ENCODE measurements at regions not wholly inside any gene's neighbourhood (a gene's known extent, or its start where the extent isn't known, plus 50 kb on each side); places are given as distances from the start of the nearest gene placed in this dataset.
"Not testable (repeated sequence)": the region's sequence is repeated elsewhere in the genome, so short reads cannot be mapped to it uniquely, and the experiment has no call there.

DNA sequence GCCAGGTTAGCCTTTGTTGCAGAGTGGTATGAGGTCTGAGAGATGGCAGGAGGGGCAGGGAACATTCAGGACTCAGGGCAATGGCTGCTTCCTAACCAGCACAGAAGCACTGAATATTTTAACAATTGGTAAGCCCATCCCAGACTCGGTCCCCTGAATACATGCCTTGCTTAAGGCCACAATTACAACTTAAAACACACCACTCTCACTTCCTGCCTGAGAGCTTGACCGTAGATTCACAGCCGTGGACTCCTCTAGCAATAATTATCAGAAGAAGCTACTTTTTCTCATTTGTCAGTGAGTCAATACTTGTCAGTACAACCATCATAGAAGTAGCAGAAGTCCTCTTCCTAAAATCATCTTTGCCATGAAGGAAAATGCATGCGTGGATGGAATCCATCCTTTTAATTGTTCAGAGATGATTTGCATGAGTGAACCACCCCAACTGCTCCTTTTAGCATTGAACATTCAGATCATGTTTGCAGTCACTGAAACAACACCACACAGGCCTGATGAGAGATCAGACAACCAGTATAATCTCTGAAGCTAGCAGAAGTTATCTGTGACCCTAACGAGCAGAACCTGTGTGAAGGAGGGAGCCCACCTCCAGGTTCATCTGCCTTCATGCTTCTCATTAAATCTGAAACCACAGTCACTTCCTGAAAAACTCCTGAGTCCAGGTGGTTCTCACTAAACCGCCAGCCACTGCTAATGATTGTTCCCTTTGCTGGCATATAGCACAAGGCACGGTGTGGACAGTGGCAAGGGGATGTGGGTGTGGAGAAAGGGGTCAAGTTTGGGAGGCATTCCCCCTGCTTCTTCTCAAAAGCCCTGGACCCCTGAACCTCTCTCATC is 333.9 kb upstream of the CNR1 start:
- DNase-seq (ENCODE audit: low read depth): no peak

DNA sequence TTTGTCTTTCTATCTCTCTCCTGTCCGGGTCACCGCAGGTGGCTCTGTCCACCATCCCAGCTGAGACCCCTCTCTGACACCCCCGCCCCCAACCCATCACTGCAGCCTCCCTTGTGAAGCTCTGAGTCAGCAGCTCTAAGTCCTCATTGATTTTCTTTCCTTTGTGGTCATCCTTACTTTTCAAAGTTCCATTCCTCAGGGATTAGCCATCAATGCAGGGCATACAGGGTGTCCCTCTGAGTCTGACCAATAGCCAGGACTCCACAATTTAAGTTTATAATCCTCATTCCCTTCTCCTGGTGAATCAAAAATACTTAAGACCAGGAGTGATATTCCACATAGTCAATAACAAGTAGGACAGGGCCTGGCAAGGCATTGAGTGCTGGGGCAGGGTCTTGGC is 333.3 kb upstream of the CNR1 start:
- DNase-seq (ENCODE audit: low read depth): no peak

DNA sequence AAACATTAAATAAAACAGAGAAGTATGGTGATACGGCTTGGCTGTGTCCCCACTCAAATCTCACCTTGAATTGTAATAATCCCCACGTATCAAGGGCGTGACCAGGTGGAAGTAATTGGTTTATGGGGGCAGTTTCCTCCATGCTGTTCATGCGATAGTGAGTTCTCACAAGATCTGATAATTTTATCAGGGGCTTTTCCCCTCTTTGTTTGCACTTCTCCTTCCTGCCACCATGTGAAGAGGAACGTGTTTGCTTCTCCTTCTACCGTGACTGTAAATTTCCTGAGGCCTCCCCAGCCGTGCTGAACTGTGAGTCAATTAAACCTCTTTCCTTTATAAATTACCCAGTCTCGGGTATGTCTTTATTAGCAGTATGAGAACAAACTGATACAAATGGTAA is 331.3 kb upstream of the CNR1 start:
- DNase-seq (ENCODE audit: low read depth): not testable (repeated sequence)

DNA sequence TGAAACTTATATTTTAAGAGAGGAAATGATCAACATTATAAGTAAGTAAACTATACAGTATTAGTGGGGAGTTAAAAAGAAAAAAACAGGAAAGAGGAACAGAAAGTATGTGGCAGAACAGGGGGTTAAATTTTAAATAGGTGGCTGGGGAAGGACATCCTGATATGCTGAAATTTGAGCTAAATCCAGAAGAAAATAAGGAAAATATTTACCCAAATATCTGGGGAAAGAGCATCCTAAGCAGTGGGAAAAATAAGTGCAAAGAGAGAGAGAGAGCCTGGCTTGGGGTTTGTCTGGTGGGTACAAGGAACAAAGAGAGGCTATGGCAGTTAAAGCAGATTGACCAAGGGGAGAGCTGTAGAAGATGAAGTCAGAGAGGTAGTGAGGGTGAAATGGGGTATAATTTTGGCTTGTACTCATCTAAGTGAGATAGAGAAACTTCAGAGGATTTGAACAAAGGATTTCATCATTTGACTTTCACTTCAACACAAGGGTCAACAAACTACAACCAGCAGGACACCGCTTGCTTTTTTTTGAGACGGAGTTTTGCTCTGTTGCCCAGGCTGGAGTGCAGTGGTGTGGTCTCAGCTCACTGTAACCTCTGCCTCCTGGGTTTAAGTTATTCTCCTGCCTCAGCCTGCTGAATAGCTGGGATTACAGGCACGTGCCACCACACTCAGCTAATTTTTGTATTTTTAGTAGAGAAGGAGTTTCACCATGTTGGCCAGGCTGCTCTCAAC is 328.4 kb upstream of the CNR1 start:
- DNase-seq (ENCODE audit: low read depth): no peak

DNA sequence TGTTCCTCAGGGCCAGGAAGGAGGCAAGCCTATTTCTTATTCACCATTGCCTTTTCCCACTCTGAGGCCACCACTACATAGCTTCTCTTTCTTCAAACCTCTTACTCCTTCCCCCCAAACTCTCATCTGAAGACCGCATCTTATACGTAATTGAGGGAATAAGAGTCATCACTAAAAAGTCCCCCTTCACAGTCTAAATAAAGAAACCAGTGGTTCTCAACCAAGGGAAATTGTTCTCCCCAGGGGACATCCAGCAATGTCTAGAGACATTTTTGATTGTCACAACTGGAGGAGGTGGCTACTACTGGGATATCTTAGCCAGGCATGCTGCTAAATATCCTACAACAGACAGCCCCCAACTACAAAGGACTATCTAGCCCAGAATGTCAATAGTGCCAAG is 327.6 kb upstream of the CNR1 start:
- DNase-seq (ENCODE audit: low read depth): no peak

DNA sequence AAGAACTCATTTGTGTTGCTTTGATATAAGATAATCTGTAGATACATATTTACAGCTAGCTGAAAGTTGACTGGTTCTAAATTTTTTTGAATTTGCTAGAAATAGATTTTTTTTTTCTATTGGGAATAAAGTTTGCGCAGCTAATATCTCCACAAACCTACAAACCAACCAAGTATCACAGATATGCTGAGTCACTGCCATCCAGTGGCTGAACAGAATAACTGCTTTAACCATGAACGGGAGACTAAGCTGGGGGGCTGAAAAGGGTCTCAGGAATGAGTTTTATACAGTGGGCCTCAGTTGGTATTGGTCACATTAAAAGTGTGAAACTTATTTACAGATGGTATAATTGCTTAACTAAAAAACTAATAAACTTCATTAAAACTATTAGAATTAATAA is 326.7 kb upstream of the CNR1 start:
- DNase-seq (ENCODE audit: low read depth): peak; percentile 27

DNA sequence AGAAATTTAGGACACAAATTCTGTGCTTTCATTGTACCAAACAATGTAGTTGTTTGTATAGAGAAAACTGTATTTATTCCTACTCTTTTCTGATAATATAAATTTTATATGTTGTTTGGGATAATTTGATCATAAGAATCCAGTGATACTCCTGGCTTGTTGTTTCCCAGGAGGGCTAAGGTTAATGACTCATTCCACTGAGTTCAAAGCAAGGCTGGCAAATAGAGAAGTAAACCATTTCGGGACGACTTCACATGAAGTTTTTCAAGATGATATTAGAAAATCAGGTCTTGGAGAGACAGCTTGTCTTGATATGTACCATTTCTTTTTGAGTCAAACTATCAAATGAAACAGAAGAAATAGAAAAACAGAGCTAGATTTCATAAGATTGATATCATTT is 326.1 kb upstream of the CNR1 start:
- DNase-seq (ENCODE audit: low read depth): peak; percentile 5

DNA sequence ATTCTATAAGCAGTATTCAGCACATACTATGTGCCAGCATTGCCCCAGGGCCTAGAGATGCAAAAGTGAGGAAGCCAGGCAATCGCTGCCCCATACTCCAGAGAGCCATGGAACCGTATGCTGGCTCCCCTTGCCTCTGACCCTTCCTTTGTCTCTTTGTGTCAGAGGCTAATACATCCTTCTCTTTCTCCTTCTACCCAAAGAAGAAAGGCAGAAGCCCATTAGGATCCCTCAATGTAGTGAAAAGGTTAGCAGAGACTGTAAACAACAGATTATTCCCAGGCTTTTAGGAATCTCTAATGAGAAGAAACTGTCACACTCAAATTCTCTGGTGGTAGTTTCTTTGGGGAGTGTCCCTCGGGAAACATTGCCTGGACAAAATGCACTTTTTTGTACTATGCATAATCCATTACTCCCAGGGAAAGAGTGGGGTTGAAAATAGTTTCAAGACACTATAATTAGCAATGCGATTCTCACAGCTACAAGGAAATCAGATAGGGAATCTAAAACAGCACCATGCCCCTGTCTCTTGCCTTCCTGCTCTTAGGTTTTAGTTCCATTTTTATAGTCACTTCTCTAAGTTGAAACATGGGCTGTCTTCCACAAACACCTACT is 325.2 kb upstream of the CNR1 start:
- DNase-seq (ENCODE audit: low read depth): no peak

DNA sequence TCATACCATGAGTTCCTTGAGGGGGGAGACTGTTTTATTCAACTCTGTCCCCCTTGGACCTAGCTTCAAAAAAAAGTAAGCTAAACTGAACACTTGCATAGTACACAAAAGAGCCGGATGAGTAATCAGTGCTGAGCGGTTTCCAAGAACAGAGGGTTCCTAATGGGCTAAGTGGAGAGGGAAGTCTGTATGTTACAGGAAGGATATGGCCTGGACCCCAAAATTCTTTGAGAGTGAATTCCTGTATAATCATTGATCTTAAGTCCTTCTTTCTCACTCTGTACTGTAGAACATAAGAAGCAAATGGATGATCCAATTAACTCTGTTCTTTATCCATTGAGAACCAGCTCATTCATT is 324.7 kb upstream of the CNR1 start:
- peak; percentile 25 for DNase-seq (ENCODE audit: low read depth)

DNA sequence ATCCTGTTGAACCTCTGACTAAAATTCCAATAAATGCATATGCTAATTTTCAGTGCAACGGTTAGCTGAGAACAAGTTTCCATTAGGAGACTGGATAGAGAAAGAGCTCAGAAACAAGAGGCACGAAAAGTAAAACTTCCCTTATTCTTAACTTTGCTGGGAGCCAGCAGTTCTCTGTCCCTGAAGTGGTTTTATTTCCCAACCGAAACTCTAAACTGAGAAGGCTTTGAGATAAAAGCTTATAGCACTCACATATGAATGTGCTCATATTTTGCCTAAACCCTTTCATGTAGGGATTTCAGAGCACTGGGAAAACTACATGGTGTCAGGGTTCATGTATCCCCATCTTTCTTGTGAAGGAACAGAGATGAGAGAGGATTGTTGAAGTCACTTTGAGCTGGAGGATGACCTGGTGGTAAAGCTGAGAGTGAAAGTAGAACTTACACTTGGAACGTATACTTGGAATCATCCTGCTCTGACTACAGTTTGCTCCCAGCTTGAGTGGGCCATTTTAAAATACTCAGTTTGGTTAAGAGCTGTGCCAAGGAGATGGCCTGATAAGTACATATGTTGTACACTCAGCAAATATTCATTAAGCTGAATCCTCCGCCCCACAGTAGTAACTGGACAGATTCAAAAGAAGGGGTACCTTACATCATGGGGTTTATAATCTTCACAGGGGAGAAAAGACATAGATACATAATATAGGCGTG is 324.2 kb upstream of the CNR1 start:
- no peak for DNase-seq (ENCODE audit: low read depth)

DNA sequence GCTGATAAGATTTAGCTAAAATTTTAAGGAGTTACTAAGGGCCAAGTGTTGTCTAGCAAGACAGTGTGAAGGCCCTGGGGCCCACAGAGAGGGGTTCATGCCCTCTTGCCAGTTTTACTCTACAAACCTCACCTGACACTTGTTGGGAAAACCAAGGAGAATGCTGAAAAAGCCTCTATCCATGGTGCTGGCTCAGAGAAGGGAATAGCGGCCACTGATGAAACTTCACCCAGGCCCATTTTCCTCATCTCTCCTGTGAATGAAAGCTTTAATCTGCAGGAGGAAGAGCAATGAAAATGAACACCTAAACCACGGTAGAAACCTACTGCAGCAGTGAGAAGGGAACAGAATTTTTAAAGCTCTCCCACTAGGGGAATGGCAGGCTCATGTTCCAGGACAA is 317.3 kb upstream of the CNR1 start:
- no peak for DNase-seq (ENCODE audit: low read depth)

DNA sequence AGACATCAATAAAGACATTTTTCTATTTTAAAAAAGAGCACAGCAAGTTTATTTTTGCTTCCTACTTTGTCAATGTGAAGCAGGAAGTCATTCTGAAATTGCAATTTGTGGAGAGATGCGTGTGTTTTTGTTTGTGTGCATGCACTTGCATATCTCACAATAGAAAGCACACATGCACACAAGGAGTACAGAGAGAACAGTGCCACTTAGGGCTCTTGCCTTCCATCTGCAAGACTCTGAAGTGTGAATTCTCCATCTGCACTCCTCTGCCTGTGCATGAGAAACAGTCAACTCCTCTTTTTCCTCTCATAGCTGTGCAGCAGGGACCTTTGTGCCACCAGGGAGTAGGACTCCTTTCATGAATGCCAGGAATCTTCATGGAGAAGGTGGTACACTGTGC is 316.3 kb upstream of the CNR1 start:
- DNase-seq (ENCODE audit: low read depth): no peak

DNA sequence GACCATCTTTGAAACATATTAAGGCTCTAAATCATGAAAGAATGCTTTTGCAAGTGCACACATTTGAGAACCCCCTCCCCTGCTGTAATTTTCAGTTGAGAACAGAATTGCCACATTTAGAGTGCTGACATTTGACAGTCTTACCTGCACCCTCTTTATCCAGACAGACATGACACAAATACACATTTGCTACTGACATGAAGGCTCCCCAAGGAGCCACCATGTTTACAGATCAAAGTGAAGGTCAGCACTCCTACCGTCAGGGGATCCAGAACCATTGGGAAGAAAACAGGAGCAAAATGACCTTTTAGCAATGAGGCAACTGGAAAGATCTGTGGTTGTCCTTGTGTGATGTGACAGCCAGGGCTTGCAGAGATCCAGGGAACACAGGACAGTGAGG is 315.4 kb upstream of the CNR1 start:
- no peak for DNase-seq (ENCODE audit: low read depth)

DNA sequence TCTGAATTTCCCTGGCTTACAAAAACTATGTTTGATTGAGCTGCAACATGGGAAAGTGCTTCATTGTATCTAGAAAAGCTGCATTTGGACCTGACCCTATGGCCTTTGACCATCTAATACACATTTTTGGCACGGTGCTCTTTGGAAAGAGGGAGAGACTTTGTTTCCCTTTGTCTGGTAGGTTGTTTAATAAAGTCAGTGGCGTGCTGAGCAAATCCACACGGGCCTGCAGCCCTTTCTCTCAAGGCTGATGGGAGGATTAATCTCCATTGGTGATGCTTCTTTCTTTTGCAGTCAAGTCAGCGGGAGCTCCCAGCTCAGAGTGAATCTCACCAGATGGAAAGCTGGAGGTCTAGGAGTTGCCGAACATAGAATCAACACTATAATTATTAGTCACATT is 314.7 kb upstream of the CNR1 start:
- DNase-seq (ENCODE audit: low read depth): no peak

DNA sequence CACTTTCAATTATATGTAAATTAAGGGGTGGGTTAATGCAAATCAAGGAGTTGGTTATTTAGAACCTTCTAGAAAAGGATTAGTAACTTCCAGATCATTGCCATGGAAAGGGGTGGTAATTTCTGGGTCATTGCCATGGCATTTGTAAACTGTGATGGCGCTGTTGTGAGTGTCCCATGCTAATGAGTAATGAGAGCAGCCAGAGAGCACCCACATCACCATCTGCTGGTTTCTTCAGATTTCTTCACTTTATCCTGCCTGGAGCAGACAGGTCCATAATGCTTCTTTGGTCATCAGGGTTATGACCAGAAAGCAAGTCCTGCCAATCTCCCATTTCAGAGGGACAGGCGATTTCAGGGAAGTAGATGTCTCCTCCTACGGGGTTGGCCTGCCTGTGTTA is 311.3 kb upstream of the CNR1 start:
- no peak for DNase-seq (ENCODE audit: low read depth)

DNA sequence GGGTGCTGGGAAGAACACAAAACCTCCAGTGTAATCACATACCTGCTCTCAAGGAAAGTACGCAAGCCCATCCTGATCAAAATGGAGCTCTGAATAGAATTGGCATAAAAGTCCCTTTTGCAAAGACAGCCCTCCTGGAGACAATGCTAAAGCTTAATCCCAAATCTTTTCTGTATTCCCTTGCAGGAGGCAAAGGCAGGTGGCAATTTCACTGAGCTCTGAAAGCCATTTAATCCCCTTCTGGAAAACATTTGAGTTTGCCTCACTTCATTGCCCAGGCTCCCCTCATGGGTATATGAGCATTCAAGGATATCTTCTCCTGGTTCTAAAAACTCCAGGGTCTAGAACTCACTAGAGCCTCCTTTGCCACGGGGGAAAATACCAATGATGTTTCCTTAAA is 310.2 kb upstream of the CNR1 start:
- no peak for DNase-seq (ENCODE audit: low read depth)

DNA sequence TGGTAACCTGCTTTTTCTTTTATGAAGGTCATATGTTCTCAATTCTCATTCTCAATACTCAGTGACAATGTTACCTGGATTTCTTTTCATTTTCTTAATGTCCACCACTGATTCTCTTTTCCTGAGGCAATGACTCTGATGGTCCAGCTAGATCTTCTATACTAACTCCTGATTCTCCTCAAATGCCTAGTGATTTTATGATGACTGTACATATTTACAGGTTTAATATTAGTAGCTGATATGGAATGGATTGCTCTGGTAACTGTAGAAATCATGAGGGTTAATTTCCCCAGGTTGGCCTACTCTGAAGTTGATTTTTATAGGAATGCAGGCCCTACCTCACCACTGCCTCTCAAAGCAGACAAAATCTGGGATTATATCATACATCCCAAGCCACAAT is 308.6 kb upstream of the CNR1 start:
- no peak for DNase-seq (ENCODE audit: low read depth)

DNA sequence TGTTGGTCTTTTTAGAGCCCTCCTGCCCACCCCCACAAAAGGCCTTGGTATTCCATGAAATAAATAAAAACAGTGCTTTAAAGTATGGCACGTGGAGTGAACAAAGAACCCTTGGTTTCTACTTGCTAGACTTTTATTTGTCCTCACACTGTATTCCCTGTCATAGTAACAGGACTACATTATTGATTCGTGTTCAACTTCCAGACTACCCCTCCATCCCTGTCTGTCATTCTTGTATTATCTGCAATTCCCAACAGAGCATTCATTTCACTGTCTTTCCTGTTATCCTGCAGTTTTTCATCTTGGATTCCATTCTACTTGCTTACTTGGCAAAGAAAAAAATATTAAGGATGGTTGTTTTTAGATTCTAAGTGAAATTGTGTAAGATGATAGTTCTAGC is 307.4 kb upstream of the CNR1 start:
- no peak for DNase-seq (ENCODE audit: low read depth)

DNA sequence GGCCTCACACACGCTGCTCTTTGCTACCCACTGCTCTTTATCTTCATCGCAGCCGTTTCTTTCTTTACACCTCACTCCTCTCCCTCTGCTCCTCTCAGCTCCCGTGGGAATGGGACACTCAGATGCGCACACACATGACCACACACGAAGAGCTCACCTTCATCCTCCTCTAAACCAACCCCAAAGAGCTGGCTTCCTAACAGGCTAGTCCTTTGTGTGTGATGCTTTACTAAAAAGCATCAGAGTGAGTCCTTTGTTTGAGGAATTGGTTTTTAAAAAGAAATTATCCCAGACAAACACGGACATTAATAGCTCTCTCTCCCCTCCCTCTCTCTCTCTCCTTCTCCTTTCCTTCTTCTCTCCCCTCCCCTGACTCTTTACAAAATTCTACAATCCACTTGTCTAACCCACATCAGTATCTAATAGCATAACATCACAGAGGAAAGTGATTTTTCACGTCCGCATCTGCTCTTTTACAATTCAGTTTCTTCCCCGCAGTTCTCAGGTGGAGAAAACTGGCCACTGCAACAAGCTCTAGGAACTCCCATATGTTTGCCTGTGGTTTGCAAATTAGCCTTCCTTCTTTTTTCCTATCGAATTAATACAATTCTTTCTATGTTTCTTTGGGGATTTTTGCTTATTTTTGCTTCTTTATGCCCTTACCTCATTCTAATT is 306.8 kb upstream of the CNR1 start:
- DNase-seq (ENCODE audit: low read depth): no peak

DNA sequence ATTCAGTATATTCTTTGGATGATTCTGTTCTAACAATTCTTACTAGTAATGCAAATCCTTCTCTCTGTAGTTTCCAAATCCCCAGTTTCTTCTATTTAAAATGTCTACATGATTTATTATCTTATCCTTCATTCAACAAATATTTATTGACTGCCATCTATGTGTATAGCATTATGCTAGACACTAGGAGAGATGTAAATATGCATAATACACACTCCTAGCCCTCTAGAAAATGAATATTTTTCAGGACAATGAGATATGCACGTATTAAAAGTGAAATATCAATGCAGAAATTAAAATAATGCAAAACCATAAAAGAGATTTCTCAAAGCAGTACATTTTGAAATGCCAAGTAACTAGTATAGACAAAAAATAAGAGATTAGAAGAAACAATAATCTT is 293.5 kb upstream of the CNR1 start:
- DNase-seq (ENCODE audit: low read depth): no peak

DNA sequence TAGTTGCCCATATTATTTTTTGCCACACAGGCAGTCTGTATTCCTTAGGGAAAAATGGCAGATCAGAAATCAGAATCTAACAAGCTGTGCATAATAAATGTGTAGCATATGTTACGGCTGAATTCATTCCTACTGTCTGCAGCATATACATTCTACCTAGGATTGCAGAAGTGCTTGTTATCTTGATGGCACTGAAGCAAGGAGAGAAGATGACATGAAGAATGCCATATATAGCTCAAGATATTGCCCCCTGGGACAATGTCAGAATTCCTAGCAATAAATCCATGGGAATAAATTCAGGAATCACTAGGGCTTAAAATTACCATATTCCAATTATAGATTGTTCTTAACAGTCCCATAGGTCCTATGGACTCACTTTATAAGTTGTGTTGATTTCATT is 293.0 kb upstream of the CNR1 start:
- DNase-seq (ENCODE audit: low read depth): no peak

DNA sequence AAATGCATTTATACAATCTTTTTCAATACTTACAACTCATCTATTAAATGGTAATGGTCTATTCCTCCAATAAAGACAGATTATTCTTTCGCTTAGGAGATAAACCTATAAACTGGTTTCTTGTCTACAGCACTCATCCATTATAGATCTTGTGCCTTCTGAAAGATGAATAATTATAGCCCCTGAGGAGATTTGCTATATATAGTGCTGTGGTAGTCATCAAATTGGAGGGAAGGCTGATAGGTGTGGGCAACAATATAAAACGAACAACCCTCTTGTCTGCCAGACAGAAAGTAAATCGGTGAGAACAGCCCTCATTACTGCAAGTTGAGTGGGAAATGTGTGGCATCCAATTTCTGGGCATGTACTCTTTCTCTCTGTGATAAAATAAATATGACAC is 292.5 kb upstream of the CNR1 start:
- DNase-seq (ENCODE audit: low read depth): no peak

Data from LHCN-M2 (cell line).